Loucy (cell line): ENCODE measurements at regions not wholly inside any gene's neighbourhood (a gene's known extent, or its start where the extent isn't known, plus 50 kb on each side); places are given as distances from the start of the nearest gene placed in this dataset.

Experiments
- CTCF ChIP-seq: fragments of 200-600 bp; sonication (generic); conservative IDR thresholded peaks from 2 replicates; pipeline ENCODE4 v1.5.1; 2014; ENCODE audit warnings: mild to moderate bottlenecking, antibody characterized with exemption, low read length
- EZH2phosphoT487 ChIP-seq: fragments of 200-600 bp; IDR thresholded peaks from 2 replicates; pipeline ENCODE4 v1.6.1; 2018; ENCODE audit warnings: antibody characterized with exemption, mild to moderate bottlenecking, moderate library complexity, borderline replicate concordance

GRCh38 chr2:106977717-106978116, 91.8 kb upstream of the ST6GAL2 start:
- no peak for TF ChIP-seq CTCF
- no peak for TF ChIP-seq EZH2phosphoT487
